Right lobe of liver (tissue), 6 donors: ENCODE measurements at regions not wholly inside any gene's neighbourhood (a gene's known extent, or its start where the extent isn't known, plus 50 kb on each side); places are given as distances from the start of the nearest gene placed in this dataset.
"Not testable (repeated sequence)": the region's sequence is repeated elsewhere in the genome, so short reads cannot be mapped to it uniquely, and the experiment has no call there.

Experiments used
- ATAC-seq, 4 donors: fragments of 200-7000 bp; cut with Tn5 transposase; one replicate each; pipeline ENCODE4 v1.9.1; 2020; ENCODE audit warnings: mild to moderate bottlenecking in 4 of 4, moderate library complexity in 4 of 4
- DNase-seq, 3 donors: peaks; one replicate each; pipeline ENCODE4 v3.0.0-alpha.2; 2020
- H3K27ac ChIP-seq, 3 donors: fragments of 200-600 bp; one replicate each; pipeline ENCODE4 v1.8.0; 2022
- H3K27me3 ChIP-seq, 2 donors: fragments of 200-600 bp; one replicate each; pipeline ENCODE4 v1.8.0; 2022
- H3K36me3 ChIP-seq, 4 donors: fragments of 200-600 bp; sonication (generic) in 1 of 4; one replicate each; pipeline versions ENCODE4 v1.5.1 to v1.8.0; 2017 to 2022; ENCODE audit warnings: control low read depth in 1 of 4
- H3K4me1 ChIP-seq, 4 donors: fragments of 200-600 bp; sonication (generic) in 1 of 4; one replicate each; pipeline versions ENCODE4 v1.5.1 to v1.8.0; 2017 to 2022; ENCODE audit warnings: control low read depth in 1 of 4
- H3K4me3 ChIP-seq, 3 donors: fragments of 200-600 bp; one replicate each; pipeline ENCODE4 v1.8.0; 2022
- H3K9me3 ChIP-seq, 4 donors: fragments of 200-600 bp; sonication (generic) in 1 of 4; one replicate each; pipeline versions ENCODE4 v1.5.1 to v1.8.0; 2017 to 2022; ENCODE audit warnings: control low read depth in 1 of 4
- POLR2A ChIP-seq: fragments of 450-650 bp; IDR thresholded peaks from one replicate; pipeline ENCODE4 v1.6.1; 2017; ENCODE audit warnings: antibody characterized with exemption, mild to moderate bottlenecking
- WGBS: methylation state at CpG from one replicate; pipeline ENCODE4 v1.1.6; 2018; ENCODE audit warnings: low coverage, low lambda C conversion rate; ENCODE audit not compliant: insufficient coverage; ENCODE audit errors: missing lambda C conversion rate; 5-methylcytosine and 5-hydroxymethylcytosine counted together
- intact Hi-C, 2 donors: fragments of 100-400 bp; cut with DNase I; formaldehyde crosslinking; loops; one replicate each; pipeline versions ENCODE4 v1.11.2 to v1.14.1; 2022
- TF ChIP-seq, protein P1 (sequence below), 4 donors: fragments of 200-600 bp in 3 of 4; fragments of 450-650 bp in 1 of 4; IDR thresholded peaks; one replicate each; pipeline versions ENCODE4 v1.5.1 to v1.8.0; 2016 to 2022; ENCODE audit warnings: antibody characterized with exemption in 4 of 4, mild to moderate bottlenecking in 2 of 4
- donor health status: DM: no; HTN: yes; CAD: no.
- donor health status: DM: no; HTN: no; CAD: no.
- donor health status: DM: no; HTN: no; CAD: no.
- donor health status: DM: no; HTN: yes; CAD: no.
- donor health status: DM: no; HTN: yes; CAD: no.

DNA sequence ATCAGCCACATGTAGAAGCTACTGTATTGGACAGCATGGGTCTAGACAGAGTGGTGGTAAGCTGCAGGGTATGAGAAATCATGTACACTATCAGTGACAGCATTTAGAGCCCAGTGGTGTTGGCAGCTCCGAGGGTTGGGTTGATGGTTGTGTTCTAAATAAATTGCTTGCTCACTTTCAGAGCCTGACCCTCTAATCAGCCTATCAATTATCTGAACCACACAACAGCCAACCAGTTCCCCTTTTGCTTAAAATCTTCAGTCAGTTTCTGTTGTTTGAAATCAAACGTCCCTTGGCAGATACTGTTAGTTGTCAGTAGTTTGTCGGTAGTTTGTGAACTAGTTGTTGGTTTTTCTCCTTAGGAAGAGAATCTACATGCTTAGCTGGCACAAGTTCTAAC, 99.8 kb upstream of the RAI2 start:
- Histone ChIP-seq H3K4me3 (no peak overlapping the region), H3K27ac (no peak overlapping the region), H3K36me3 (no peaks in the 10 kb centered on the region), H3K4me1 (peaks cover 0 to 7% (median 0%) of the 10 kb centered on the region in 4 donors), H3K9me3 (no peaks in the 10 kb centered on the region), H3K27me3 (no peaks in the 10 kb centered on the region)
- ATAC-seq (no peak), DNase-seq (no peak)
- TF ChIP-seq, protein P1, sequence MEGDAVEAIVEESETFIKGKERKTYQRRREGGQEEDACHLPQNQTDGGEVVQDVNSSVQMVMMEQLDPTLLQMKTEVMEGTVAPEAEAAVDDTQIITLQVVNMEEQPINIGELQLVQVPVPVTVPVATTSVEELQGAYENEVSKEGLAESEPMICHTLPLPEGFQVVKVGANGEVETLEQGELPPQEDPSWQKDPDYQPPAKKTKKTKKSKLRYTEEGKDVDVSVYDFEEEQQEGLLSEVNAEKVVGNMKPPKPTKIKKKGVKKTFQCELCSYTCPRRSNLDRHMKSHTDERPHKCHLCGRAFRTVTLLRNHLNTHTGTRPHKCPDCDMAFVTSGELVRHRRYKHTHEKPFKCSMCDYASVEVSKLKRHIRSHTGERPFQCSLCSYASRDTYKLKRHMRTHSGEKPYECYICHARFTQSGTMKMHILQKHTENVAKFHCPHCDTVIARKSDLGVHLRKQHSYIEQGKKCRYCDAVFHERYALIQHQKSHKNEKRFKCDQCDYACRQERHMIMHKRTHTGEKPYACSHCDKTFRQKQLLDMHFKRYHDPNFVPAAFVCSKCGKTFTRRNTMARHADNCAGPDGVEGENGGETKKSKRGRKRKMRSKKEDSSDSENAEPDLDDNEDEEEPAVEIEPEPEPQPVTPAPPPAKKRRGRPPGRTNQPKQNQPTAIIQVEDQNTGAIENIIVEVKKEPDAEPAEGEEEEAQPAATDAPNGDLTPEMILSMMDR (IDR thresholded peaks at IDR 0.05), result no peak
- TF ChIP-seq POLR2A, result no peak
- WGBS, result 37% methylated on average over 3 of the region's 3 CpGs
- intact Hi-C loops, result no loop called here

DNA sequence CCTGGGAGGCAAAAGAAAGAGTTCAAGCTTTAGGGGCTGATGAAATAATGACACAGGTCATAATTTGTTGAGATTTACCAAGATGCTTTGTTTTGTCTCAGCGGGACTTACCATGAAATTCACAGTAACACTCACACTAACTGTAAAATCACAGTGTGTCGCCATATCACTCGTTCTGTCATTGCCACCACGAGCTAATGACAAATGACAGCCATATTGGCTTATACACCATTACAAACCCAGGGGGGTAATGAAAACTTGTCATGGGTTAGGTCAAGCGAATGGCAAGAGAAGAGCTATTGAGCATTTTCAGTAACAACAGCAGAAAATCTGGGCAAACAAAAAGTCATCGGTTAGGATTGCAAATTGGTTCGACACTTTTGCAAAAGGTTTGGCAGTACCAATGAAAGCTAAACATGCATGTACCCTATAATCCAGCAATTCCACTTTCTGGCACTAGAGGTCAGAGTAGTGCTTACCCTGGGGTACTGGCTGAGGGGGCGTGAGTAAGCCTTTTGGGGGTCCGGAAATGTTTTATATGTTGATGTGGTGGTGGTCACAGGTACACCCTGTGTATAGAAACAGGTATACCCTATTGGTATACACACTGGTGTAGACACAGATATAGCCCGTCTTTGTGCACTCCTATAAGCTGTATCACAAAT, 83.9 kb upstream of the RAI2 start:
- no peaks in the 10 kb centered on the region for H3K9me3 ChIP-seq
- no peak for DNase-seq
- no peaks in the 10 kb centered on the region for H3K4me1 ChIP-seq
- ATAC-seq, result peak; percentile 52 to 60 (median 58)
- TF ChIP-seq, protein P1 (IDR thresholded peaks at IDR 0.05), result peak; percentile 47 to 64 (median 58)
- TF ChIP-seq POLR2A, result no peak
- no peak overlapping the region for H3K27ac ChIP-seq
- no peaks in the 10 kb centered on the region for H3K27me3 ChIP-seq
- no peak overlapping the region for H3K4me3 ChIP-seq
- WGBS, result 26% methylated on average over 10 of the region's 10 CpGs
- intact Hi-C loops, result no loop called here
- no peaks in the 10 kb centered on the region for H3K36me3 ChIP-seq

DNA sequence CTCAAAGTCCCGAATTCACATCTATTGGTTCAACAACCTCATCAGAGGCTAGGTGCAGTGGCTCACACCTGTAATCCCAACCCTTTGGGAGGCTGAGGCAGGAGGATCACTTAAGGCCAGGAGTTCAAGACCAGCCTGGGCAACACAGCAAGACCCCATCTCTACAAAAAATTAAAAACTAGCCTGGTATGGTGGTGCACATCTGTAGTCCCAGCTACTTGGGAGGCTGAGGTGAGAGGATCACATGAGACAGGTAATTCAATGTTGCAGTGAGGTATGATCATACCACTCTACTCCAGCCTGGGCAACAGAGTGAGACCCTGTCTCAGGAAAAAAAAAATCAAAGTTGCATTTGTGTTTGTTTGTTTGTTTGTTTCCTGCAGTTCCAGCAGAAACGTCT, 80.1 kb upstream of the RAI2 start:
- H3K4me3 ChIP-seq, H3K27ac ChIP-seq, H3K36me3 ChIP-seq, H3K9me3 ChIP-seq, H3K4me1 ChIP-seq, H3K27me3 ChIP-seq, ATAC-seq, DNase-seq, intact Hi-C loops: not testable (repeated sequence)
- 69% methylated on average over 2 of the region's 2 CpGs for WGBS

DNA sequence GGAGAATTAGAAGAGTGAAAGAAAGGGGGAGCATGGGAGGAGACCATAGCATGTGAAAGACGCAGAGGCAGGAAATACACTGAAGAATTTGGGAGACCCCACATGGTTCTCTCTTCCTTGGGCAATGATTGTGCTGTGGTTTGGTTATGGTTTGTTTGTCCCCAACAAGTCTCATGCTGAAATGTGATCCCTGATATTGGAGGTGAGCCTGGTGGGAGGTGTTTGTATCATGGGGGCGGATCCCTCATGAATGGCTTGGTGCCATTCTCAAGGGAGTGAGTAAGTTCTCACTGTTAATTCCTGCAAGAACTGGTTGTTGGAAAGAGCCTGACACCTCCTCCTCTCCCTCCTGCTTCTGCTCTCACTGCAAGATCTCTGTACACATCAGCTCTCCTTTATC, 78.6 kb upstream of the RAI2 start:
- no peaks in the 10 kb centered on the region for H3K27me3 ChIP-seq
- no peaks in the 10 kb centered on the region for H3K36me3 ChIP-seq
- intact Hi-C loops, result loop anchor here in 1 of 2 donors (10.0 kb wide), 1 partner anchor 425 kb away; no protein-coding TSS in a partner anchor
- no peak overlapping the region for H3K4me3 ChIP-seq
- DNase-seq, result no peak
- no peaks in the 10 kb centered on the region for H3K4me1 ChIP-seq
- no peak for ATAC-seq
- no peaks in the 10 kb centered on the region for H3K9me3 ChIP-seq
- 71% methylated on average over 1 of the region's 2 CpGs for WGBS
- no peak overlapping the region for H3K27ac ChIP-seq
- TF ChIP-seq, protein P1 (IDR thresholded peaks at IDR 0.05), result no peak
- no peak for TF ChIP-seq POLR2A

DNA sequence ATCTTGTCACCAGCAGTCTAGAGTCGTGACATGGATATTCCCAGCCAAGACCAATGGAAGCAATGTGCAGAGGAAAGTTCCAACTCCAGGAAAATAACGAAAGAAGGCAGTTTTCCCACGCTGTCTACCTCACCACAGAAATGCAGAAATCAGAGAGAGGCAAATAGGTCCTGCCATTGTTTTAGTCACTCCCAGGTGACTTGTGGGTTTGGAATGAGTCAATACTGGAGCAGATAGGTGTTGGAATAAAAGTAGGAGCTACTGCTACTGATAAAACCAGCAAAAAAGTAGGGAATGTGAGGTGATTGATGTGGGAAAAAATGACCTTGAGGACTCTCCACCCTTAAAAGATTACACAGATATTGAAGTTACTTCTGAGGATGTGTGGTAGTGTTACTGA, 72.8 kb upstream of the RAI2 start:
- Histone ChIP-seq H3K27ac (no peak overlapping the region), H3K9me3 (no peaks in the 10 kb centered on the region), H3K27me3 (no peaks in the 10 kb centered on the region), H3K4me3 (no peak overlapping the region), H3K36me3 (no peaks in the 10 kb centered on the region), H3K4me1 (no peaks in the 10 kb centered on the region)
- intact Hi-C loops, result loop anchor here in 1 of 2 donors (10.0 kb wide), 1 partner anchor 431 kb away; no protein-coding TSS in a partner anchor
- TF ChIP-seq, protein P1 (IDR thresholded peaks at IDR 0.05), result no peak
- TF ChIP-seq POLR2A, result no peak
- no peak for ATAC-seq
- 22% methylated on average over 3 of the region's 3 CpGs for WGBS
- DNase-seq, result no peak
